Caco-2 (cell line): ENCODE measurements at regions not wholly inside any gene's neighbourhood (a gene's known extent, or its start where the extent isn't known, plus 50 kb on each side); places are given as distances from the start of the nearest gene placed in this dataset.

Experiments
- BruUV-seq: library from RNA; stranded (reverse); fragments of 400-500 nt; replicated peaks from 2 replicates; lab custom pipeline; 2021; lab: Mats Ljungman, UMichigan
- CTCF ChIA-PET: fragments of 300-600 bp; sonication (Branson Sonifier 250); formaldehyde crosslinking; loops from one replicate; lab custom pipeline; 2022; ENCODE audit warnings: antibody characterized with exemption; lab: Charles Lee
- POLR2A ChIA-PET: fragments of 300-600 bp; sonication (Branson Sonifier 250); formaldehyde crosslinking; loops from one replicate; lab custom pipeline; 2022; ENCODE audit warnings: antibody characterized with exemption; lab: Charles Lee
- DNase-seq, 2 experiments: peaks; one replicate each; pipeline versions ENCODE4 v3.0.0 to v3.0.0-alpha.2; 2020 to 2022
- H3K27me3 ChIP-seq: replicated peaks from 2 replicates; pipeline ENCODE4 v1.6.0; 2011; ENCODE audit warnings: low read length; ENCODE audit not compliant: control insufficient read depth, insufficient read depth
- H3K36me3 ChIP-seq: 2 replicates; pipeline ENCODE4 v1.5.1; 2011; ENCODE audit warnings: low read length; ENCODE audit not compliant: control insufficient read depth, insufficient read depth
- H3K4me1 ChIP-seq: fragments of 250-450 bp; sonication (Bioruptor Pico); 2 replicates; pipeline ENCODE4 v1.5.1; 2020; ENCODE audit warnings: mild to moderate bottlenecking
- H3K4me3 ChIP-seq: 2 replicates; pipeline ENCODE4 v1.5.1; 2011; ENCODE audit warnings: low read depth, mild to moderate bottlenecking, control low read depth, low read length
- H3K9me3 ChIP-seq: fragments of 250-450 bp; sonication (Bioruptor Pico); 2 replicates; pipeline ENCODE4 v1.5.1; 2020; ENCODE audit warnings: mild to moderate bottlenecking, moderate library complexity
- H3K27ac Mint-ChIP-seq: one replicate; pipeline ENCODE4 v1.8.0; 2022; ENCODE audit warnings: mixed read lengths; ENCODE audit not compliant: unreplicated experiment
- H3K27me3 Mint-ChIP-seq: one replicate; pipeline ENCODE4 v1.8.0; 2022; ENCODE audit warnings: mixed read lengths; ENCODE audit not compliant: insufficient read depth, unreplicated experiment
- H3K36me3 Mint-ChIP-seq: one replicate; pipeline ENCODE4 v1.8.0; 2022; ENCODE audit warnings: mild to moderate bottlenecking, mixed read lengths; ENCODE audit not compliant: insufficient read depth, unreplicated experiment
- H3K4me1 Mint-ChIP-seq: one replicate; pipeline ENCODE4 v1.8.0; 2022; ENCODE audit warnings: low read depth, mixed read lengths; ENCODE audit not compliant: unreplicated experiment
- H3K4me3 Mint-ChIP-seq: one replicate; pipeline ENCODE4 v1.8.0; 2022; ENCODE audit warnings: mild to moderate bottlenecking, moderate library complexity, mixed read lengths; ENCODE audit not compliant: unreplicated experiment
- H3K9me3 Mint-ChIP-seq: one replicate; pipeline ENCODE4 v1.8.0; 2022; ENCODE audit warnings: mixed read lengths; ENCODE audit not compliant: unreplicated experiment
- intact Hi-C: fragments of 100-400 bp; cut with micrococcal nuclease; formaldehyde crosslinking; loops from one replicate; pipeline ENCODE4 v1.10.0; 2022; ENCODE audit not compliant: unreplicated experiment
- TF ChIP-seq, protein P1 (sequence below), 2 experiments: fragments of 200-600 bp in 1 of 2; IDR thresholded peaks; 1 replicate in 1 of 2; 2 replicates in 1 of 2; pipeline versions ENCODE4 v1.5.1 to v1.8.0; 2011 to 2022; ENCODE audit warnings: antibody characterized with exemption in 1 of 2, control low read depth in 1 of 2, inconsistent platforms in 1 of 2, low read depth in 1 of 2, low read length in 1 of 2, mild to moderate bottlenecking in 1 of 2, moderate library complexity in 1 of 2; ENCODE audit not compliant: insufficient read depth in 1 of 2, severe bottlenecking in 1 of 2, unreplicated experiment in 1 of 2

DNA sequence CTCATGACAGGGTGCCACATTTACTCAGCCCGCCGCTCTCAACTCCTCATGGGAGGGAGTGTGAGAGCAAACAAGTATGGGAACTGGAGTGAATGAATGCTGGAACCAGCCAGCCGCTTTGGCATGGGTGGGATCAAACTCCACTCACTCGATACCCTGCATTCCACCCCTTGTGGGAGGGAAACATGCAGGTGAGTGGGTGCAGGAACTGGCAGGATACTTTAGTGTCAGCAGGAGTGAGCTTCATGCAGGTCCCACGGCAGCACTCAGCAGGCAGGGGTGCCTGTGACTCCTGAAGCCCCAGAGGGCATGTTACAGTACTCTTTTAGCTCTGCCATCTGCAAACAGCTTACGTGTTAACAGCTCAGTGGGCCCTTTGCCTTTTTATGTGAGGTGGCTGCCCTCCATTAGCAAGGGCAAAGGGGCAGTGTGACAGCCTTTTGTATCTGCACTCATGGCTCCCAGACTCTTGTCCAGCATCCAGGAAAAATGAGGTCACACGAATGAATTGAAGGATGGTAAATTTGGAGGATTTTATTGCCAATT, 433.2 kb upstream of the NMUR2 start:
- Histone ChIP-seq H3K4me3 (no peak overlapping the region), H3K4me1 (no peaks in the 10 kb centered on the region), H3K27me3 (no peaks in the 10 kb centered on the region), H3K36me3 (no peaks in the 10 kb centered on the region; the same call in 1 of the 2 replicates), H3K9me3 (no peaks in the 10 kb centered on the region)
- DNase-seq: no peak
- H3K36me3 Mint-ChIP-seq: no peaks in the 10 kb centered on the region
- CTCF ChIA-PET: no interaction called here
- peaks cover 6% of the 10 kb centered on the region for H3K27me3 Mint-ChIP-seq
- H3K9me3 Mint-ChIP-seq: no peaks in the 10 kb centered on the region
- TF ChIP-seq, protein P1, sequence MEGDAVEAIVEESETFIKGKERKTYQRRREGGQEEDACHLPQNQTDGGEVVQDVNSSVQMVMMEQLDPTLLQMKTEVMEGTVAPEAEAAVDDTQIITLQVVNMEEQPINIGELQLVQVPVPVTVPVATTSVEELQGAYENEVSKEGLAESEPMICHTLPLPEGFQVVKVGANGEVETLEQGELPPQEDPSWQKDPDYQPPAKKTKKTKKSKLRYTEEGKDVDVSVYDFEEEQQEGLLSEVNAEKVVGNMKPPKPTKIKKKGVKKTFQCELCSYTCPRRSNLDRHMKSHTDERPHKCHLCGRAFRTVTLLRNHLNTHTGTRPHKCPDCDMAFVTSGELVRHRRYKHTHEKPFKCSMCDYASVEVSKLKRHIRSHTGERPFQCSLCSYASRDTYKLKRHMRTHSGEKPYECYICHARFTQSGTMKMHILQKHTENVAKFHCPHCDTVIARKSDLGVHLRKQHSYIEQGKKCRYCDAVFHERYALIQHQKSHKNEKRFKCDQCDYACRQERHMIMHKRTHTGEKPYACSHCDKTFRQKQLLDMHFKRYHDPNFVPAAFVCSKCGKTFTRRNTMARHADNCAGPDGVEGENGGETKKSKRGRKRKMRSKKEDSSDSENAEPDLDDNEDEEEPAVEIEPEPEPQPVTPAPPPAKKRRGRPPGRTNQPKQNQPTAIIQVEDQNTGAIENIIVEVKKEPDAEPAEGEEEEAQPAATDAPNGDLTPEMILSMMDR (IDR thresholded peaks at IDR 0.05; ENCODE audit: insufficient read depth in 1 of 2, low read depth in 1 of 2, low read length in 1 of 2, severe bottlenecking in 1 of 2, unreplicated experiment in 1 of 2): no peak
- intact Hi-C loops: loop anchor here (10.0 kb wide), 1 partner anchor 304 kb away; no protein-coding TSS in a partner anchor
- no peaks in the 10 kb centered on the region for H3K4me1 Mint-ChIP-seq
- POLR2A ChIA-PET: no interaction called here
- H3K4me3 Mint-ChIP-seq: no peak overlapping the region
- no TSS peak for BruUV-seq
- H3K27ac Mint-ChIP-seq: no peak overlapping the region

DNA sequence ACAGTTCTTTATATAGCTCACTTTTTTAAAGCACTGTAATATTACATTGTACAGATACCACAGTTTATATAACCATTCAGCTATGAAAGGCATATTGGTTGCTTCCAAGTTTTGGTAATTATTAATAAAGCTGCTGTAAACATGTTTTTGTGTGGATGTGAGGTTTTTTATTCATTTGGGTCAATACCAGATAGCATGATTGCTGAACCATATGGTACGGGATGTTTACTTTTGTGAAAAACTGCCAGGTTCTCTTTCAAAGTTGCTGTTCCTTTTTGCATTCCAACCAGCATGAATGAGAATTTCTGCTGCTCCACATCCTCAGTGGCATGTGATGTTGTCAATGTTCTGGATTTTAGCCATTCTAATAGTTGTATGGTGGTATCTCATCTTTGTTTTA, 439.6 kb upstream of the NMUR2 start:
- no peaks in the 10 kb centered on the region for H3K9me3 Mint-ChIP-seq
- no peak for DNase-seq
- no peak overlapping the region for H3K27ac Mint-ChIP-seq
- TF ChIP-seq, protein P1 (IDR thresholded peaks at IDR 0.05; ENCODE audit: insufficient read depth in 1 of 2, low read depth in 1 of 2, low read length in 1 of 2, severe bottlenecking in 1 of 2, unreplicated experiment in 1 of 2): no peak
- ChIA-PET CTCF (no interaction called here), POLR2A (no interaction called here)
- intact Hi-C loops: no loop called here
- no peaks in the 10 kb centered on the region for H3K4me1 Mint-ChIP-seq
- H3K4me3 ChIP-seq: no peak overlapping the region
- no peak overlapping the region for H3K4me3 Mint-ChIP-seq
- no peaks in the 10 kb centered on the region for H3K36me3 Mint-ChIP-seq
- no peaks in the 10 kb centered on the region for H3K27me3 Mint-ChIP-seq
- no TSS peak for BruUV-seq
- no peaks in the 10 kb centered on the region for H3K36me3 ChIP-seq
- no peaks in the 10 kb centered on the region for H3K9me3 ChIP-seq
- no peaks in the 10 kb centered on the region; the same call in 1 of the 2 replicates for H3K4me1 ChIP-seq
- no peaks in the 10 kb centered on the region for H3K27me3 ChIP-seq

DNA sequence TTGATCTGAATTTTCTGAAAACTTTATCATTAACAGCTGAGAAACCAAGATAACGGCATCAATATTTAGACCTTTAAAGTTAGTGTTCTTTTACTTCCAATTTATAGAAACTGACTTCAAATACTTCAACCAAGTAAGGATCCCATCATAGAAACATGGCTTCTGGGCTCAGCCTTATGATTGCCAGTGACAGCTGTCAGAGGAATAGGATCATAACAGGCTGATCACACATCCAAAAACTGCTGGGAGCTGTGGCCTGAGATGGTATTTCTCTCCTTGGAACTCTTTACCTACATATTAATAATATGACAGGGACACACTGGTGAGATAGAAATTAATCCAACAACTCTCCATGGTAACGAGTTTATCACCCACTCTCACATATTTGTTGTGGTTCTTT, 448.3 kb upstream of the NMUR2 start:
- CTCF ChIA-PET: no interaction called here
- no peaks in the 10 kb centered on the region for H3K9me3 ChIP-seq
- DNase-seq: no peak
- no TSS peak for BruUV-seq
- no peak overlapping the region for H3K4me3 Mint-ChIP-seq
- H3K4me1 ChIP-seq: peaks cover 10% of the 10 kb centered on the region
- peaks cover 6% of the 10 kb centered on the region for H3K4me1 Mint-ChIP-seq
- no peaks in the 10 kb centered on the region for H3K36me3 ChIP-seq
- intact Hi-C loops: no loop called here
- no peak overlapping the region for H3K27ac Mint-ChIP-seq
- no peak overlapping the region for H3K4me3 ChIP-seq
- POLR2A ChIA-PET: no interaction called here
- TF ChIP-seq, protein P1 (IDR thresholded peaks at IDR 0.05; ENCODE audit: insufficient read depth in 1 of 2, low read depth in 1 of 2, low read length in 1 of 2, severe bottlenecking in 1 of 2, unreplicated experiment in 1 of 2): no peak
- no peaks in the 10 kb centered on the region for H3K27me3 ChIP-seq
- no peaks in the 10 kb centered on the region for H3K36me3 Mint-ChIP-seq
- H3K9me3 Mint-ChIP-seq: peaks cover 11% of the 10 kb centered on the region
- H3K27me3 Mint-ChIP-seq: no peaks in the 10 kb centered on the region
